ENCODE measurements at regions not wholly inside any gene's neighbourhood (a gene's known extent, or its start where the extent isn't known, plus 50 kb on each side); places are given as distances from the start of the nearest gene placed in this dataset.
"Not testable (repeated sequence)": the region's sequence is repeated elsewhere in the genome, so short reads cannot be mapped to it uniquely, and the experiment has no call there.

GRCh38 chr5:162964144-162964543, 473.3 kb upstream of the CCNG1 start:
- DNase-seq (ENCODE audit: low read depth): not testable (repeated sequence)

GRCh38 chr5:162990063-162990462, 447.3 kb upstream of the CCNG1 start:
- DNase-seq (ENCODE audit: low read depth): no peak

- DNase-seq (ENCODE audit: low read depth): no peak
Measured at GRCh38 chr5:162990856-162991497, 446.4 kb upstream of the CCNG1 start.

- DNase-seq (ENCODE audit: low read depth): no peak
Measured at GRCh38 chr5:162995568-162995967, 441.8 kb upstream of the CCNG1 start.

- DNase-seq (ENCODE audit: low read depth): no peak
Measured at GRCh38 chr5:162996053-162996452, 441.3 kb upstream of the CCNG1 start.

- DNase-seq (ENCODE audit: low read depth): peak; percentile 20
Measured at GRCh38 chr5:163005949-163006348, 431.4 kb upstream of the CCNG1 start.

- DNase-seq (ENCODE audit: low read depth): no peak
Measured at GRCh38 chr5:163022582-163023128, 414.7 kb upstream of the CCNG1 start.

GRCh38 chr5:163023846-163024245, 413.5 kb upstream of the CCNG1 start:
- no peak for DNase-seq (ENCODE audit: low read depth)

GRCh38 chr5:163024936-163025335, 412.5 kb upstream of the CCNG1 start:
- no peak for DNase-seq (ENCODE audit: low read depth)

GRCh38 chr5:163033656-163034055, 403.7 kb upstream of the CCNG1 start:
- no peak for DNase-seq (ENCODE audit: low read depth)

- peak; percentile 22 for DNase-seq (ENCODE audit: low read depth)
Measured at GRCh38 chr5:163041254-163041653, 396.1 kb upstream of the CCNG1 start.

- DNase-seq (ENCODE audit: low read depth): no peak
Measured at GRCh38 chr5:163079618-163080017, 357.8 kb upstream of the CCNG1 start.

- DNase-seq (ENCODE audit: low read depth): no peak
Measured at GRCh38 chr5:163089230-163089629, 348.2 kb upstream of the CCNG1 start.

GRCh38 chr5:163089926-163090325, 347.5 kb upstream of the CCNG1 start:
- DNase-seq (ENCODE audit: low read depth): no peak

- no peak for DNase-seq (ENCODE audit: low read depth)
Measured at GRCh38 chr5:163094492-163095180, 342.8 kb upstream of the CCNG1 start.

- peak; percentile 5 for DNase-seq (ENCODE audit: low read depth)
Measured at GRCh38 chr5:163104464-163104863, 332.9 kb upstream of the CCNG1 start.

- peak; percentile 75 for DNase-seq (ENCODE audit: low read depth)
Measured at GRCh38 chr5:163105456-163105855, 331.9 kb upstream of the CCNG1 start.

- peak; percentile 13 for DNase-seq (ENCODE audit: low read depth)
Measured at GRCh38 chr5:163106098-163106497, 331.3 kb upstream of the CCNG1 start.

GRCh38 chr5:163108351-163108750, 329.0 kb upstream of the CCNG1 start:
- DNase-seq (ENCODE audit: low read depth): no peak

GRCh38 chr5:163115011-163115410, 322.4 kb upstream of the CCNG1 start:
- DNase-seq (ENCODE audit: low read depth): no peak

GRCh38 chr5:163116618-163117017, 320.8 kb upstream of the CCNG1 start:
- not testable (repeated sequence) for DNase-seq (ENCODE audit: low read depth)

GRCh38 chr5:163134061-163134460, 303.3 kb upstream of the CCNG1 start:
- DNase-seq (ENCODE audit: low read depth): no peak

- DNase-seq (ENCODE audit: low read depth): no peak
Measured at GRCh38 chr5:163135849-163136248, 301.5 kb upstream of the CCNG1 start.
